Stimulated activated CD8-positive, alpha-beta memory T cell treated with anti-CD3 and anti-CD28 coated beads, Interleukin-4, amount 100 ng/mL, for 48 hours (primary cell): ENCODE measurements at regions not wholly inside any gene's neighbourhood (a gene's known extent, or its start where the extent isn't known, plus 50 kb on each side); places are given as distances from the start of the nearest gene placed in this dataset.
"Not testable (repeated sequence)": the region's sequence is repeated elsewhere in the genome, so short reads cannot be mapped to it uniquely, and the experiment has no call there.

Source experiments
- DNase-seq: peaks from one replicate; pipeline ENCODE4 v3.0.0-alpha.2; 2020

GRCh38 chr22:26770624-26771023 is 113.2 kb downstream of the MIAT start:
- DNase-seq: no peak

GRCh38 chr22:26773054-26773453 is 115.7 kb downstream of the MIAT start:
- not testable (repeated sequence) for DNase-seq

GRCh38 chr22:26775394-26775793 is 118.0 kb downstream of the MIAT start:
- DNase-seq: no peak

- DNase-seq: no peak
These were observed 119.9 kb downstream of the MIAT start for GRCh38 chr22:26777156-26777801.

GRCh38 chr22:26778372-26778771 is 121.0 kb downstream of the MIAT start:
- DNase-seq: no peak

- no peak for DNase-seq
These were observed 121.7 kb downstream of the MIAT start for GRCh38 chr22:26779108-26779507.

- DNase-seq: no peak
These were observed 122.5 kb downstream of the MIAT start for GRCh38 chr22:26779929-26780328.

- no peak for DNase-seq
These were observed 123.1 kb downstream of the MIAT start for GRCh38 chr22:26780521-26780920.

- no peak for DNase-seq
These were observed 123.7 kb downstream of the MIAT start for GRCh38 chr22:26781062-26781461.

GRCh38 chr22:26781596-26781995 is 124.2 kb downstream of the MIAT start:
- no peak for DNase-seq

- no peak for DNase-seq
These were observed 126.5 kb downstream of the MIAT start for GRCh38 chr22:26783885-26784284.

- DNase-seq: no peak
These were observed 127.4 kb downstream of the MIAT start for GRCh38 chr22:26784772-26785171.

GRCh38 chr22:26785932-26786331 is 128.5 kb downstream of the MIAT start:
- no peak for DNase-seq

- DNase-seq: no peak
These were observed 129.0 kb downstream of the MIAT start for GRCh38 chr22:26786398-26786797.

GRCh38 chr22:26789951-26790350 is 132.6 kb downstream of the MIAT start:
- DNase-seq: no peak

GRCh38 chr22:26792522-26792921 is 135.1 kb downstream of the MIAT start:
- no peak for DNase-seq

- DNase-seq: no peak
These were observed 139.4 kb downstream of the MIAT start for GRCh38 chr22:26796785-26797184.

GRCh38 chr22:26797910-26798309 is 140.5 kb downstream of the MIAT start:
- no peak for DNase-seq

- DNase-seq: no peak
These were observed 141.2 kb downstream of the MIAT start for GRCh38 chr22:26798462-26799065.

- DNase-seq: no peak
These were observed 143.5 kb downstream of the MIAT start for GRCh38 chr22:26800858-26801257.

GRCh38 chr22:26801449-26801848 is 144.1 kb downstream of the MIAT start:
- DNase-seq: no peak

GRCh38 chr22:26804315-26804714 is 146.9 kb downstream of the MIAT start:
- no peak for DNase-seq

- no peak for DNase-seq
These were observed 147.6 kb downstream of the MIAT start for GRCh38 chr22:26804911-26805539.

GRCh38 chr22:26806445-26807175 is 149.2 kb downstream of the MIAT start:
- no peak for DNase-seq
